SK-N-SH (cell line): ENCODE measurements at regions not wholly inside any gene's neighbourhood (a gene's known extent, or its start where the extent isn't known, plus 50 kb on each side); places are given as distances from the start of the nearest gene placed in this dataset.

ENCODE experiments used
- CTCF ChIA-PET: fragments of 300-600, 350-600 bp; formaldehyde crosslinking; extraction: SDS; loops from one replicate; lab custom pipeline; 2021; lab: Yijun Ruan, JAX
- POLR2A ChIA-PET: fragments of 350-600 bp; sonication (Branson Sonifier 250); formaldehyde crosslinking; extraction: SDS; loops from one replicate; lab custom pipeline; 2020; ENCODE audit warnings: antibody characterized with exemption, inconsistent platforms; lab: Yijun Ruan, JAX
- DNase-seq: peaks from one replicate; pipeline ENCODE4 v3.0.0; 2012
- H2AFZ ChIP-seq: fragments of 200-600 bp; sonication (generic); 2 replicates; pipeline ENCODE4 v1.8.1; 2016; ENCODE audit warnings: antibody characterized with exemption, mild to moderate bottlenecking, low read depth
- H3F3A ChIP-seq: fragments of 200-600 bp; sonication (generic); replicated peaks from 2 replicates; pipeline ENCODE3; 2016; ENCODE audit warnings: antibody characterized with exemption, mild to moderate bottlenecking; ENCODE audit not compliant: insufficient read depth
- H3K27ac ChIP-seq, 2 experiments: fragments of 200-500 bp in 1 of 2; fragments of 200-600 bp in 1 of 2; sonication (Bioruptor generic) in 1 of 2; sonication (generic), shearing (Covaris generic) in 1 of 2; 2 replicates each; pipeline versions ENCODE4 v1.5.1 to v1.6.1; 2014 to 2016; ENCODE audit warnings: low read depth in 2 of 2, inconsistent platforms in 1 of 2, low read length in 1 of 2, mild to moderate bottlenecking in 1 of 2, mixed read lengths in 1 of 2
- H3K27me3 ChIP-seq: fragments of 200-600 bp; sonication (generic), shearing (Covaris generic); 2 replicates; pipeline ENCODE4 v1.6.1; 2016; ENCODE audit warnings: mixed run types; ENCODE audit not compliant: insufficient read depth
- H3K36me3 ChIP-seq, 2 experiments: fragments of 200-500 bp in 1 of 2; fragments of 200-600 bp in 1 of 2; sonication (Bioruptor generic) in 1 of 2; sonication (generic) in 1 of 2; replicated peaks in 1 of 2; 2 replicates each; pipeline versions ENCODE3 to v1.5.1; 2014 to 2016; ENCODE audit warnings: low read length in 1 of 2, mild to moderate bottlenecking in 1 of 2; ENCODE audit not compliant: insufficient read depth in 2 of 2, control insufficient read depth in 1 of 2
- H3K4me1 ChIP-seq, 2 experiments: fragments of 200-500 bp in 1 of 2; fragments of 200-600 bp in 1 of 2; sonication (Bioruptor generic) in 1 of 2; sonication (generic), shearing (Covaris generic) in 1 of 2; 2 replicates each; pipeline versions ENCODE4 v1.5.1 to v1.6.1; 2014 to 2016; ENCODE audit warnings: low read depth in 1 of 2, low read length in 1 of 2, mixed run types in 1 of 2; ENCODE audit not compliant: insufficient read depth in 2 of 2, control insufficient read depth in 1 of 2
- H3K4me2 ChIP-seq: fragments of 200-600 bp; sonication (generic), shearing (Covaris generic); 2 replicates; pipeline ENCODE4 v1.6.1; 2017; ENCODE audit warnings: mixed run types
- H3K4me3 ChIP-seq, 2 experiments: fragments of 200-500 bp in 1 of 2; fragments of 200-600 bp in 1 of 2; sonication (Bioruptor generic) in 1 of 2; sonication (generic), shearing (Covaris generic) in 1 of 2; 2 replicates each; pipeline versions ENCODE4 v1.5.1 to v1.8.1; 2014 to 2016; ENCODE audit warnings: low read depth in 2 of 2, inconsistent platforms in 1 of 2, low read length in 1 of 2, mild to moderate bottlenecking in 1 of 2, mixed read lengths in 1 of 2, moderate library complexity in 1 of 2
- H3K79me2 ChIP-seq: fragments of 200-600 bp; sonication (generic); 2 replicates; pipeline ENCODE4 v1.8.1; 2017; ENCODE audit warnings: mild to moderate bottlenecking; ENCODE audit not compliant: insufficient read depth
- H3K9ac ChIP-seq: fragments of 200-600 bp; sonication (generic); 2 replicates; pipeline ENCODE4 v1.6.1; 2017; ENCODE audit warnings: mixed run types
- H3K9me2 ChIP-seq: fragments of 200-600 bp; sonication (generic); 2 replicates; pipeline ENCODE4 v1.6.1; 2017; ENCODE audit warnings: mixed run types
- H3K9me3 ChIP-seq: fragments of 200-600 bp; sonication (generic); 2 replicates; pipeline ENCODE4 v1.6.1; 2017; ENCODE audit warnings: mixed run types, mild to moderate bottlenecking, moderate library complexity
- H4K20me1 ChIP-seq: fragments of 200-600 bp; sonication (generic); 2 replicates; pipeline ENCODE4 v1.6.1; 2017; ENCODE audit warnings: mild to moderate bottlenecking, mixed run types; ENCODE audit not compliant: insufficient read depth
- EP300 ChIP-seq, 2 experiments: IDR thresholded peaks; 2 replicates each; pipeline versions ENCODE4 v1.4.0 to v1.6.1; 2012; ENCODE audit warnings: borderline replicate concordance in 1 of 2, low read depth in 1 of 2, low read length in 1 of 2
- GATA2 ChIP-seq: sonication (generic); formaldehyde crosslinking; IDR thresholded peaks from 2 replicates; pipeline ENCODE4 v1.5.0; 2020; ENCODE audit warnings: mild to moderate bottlenecking, missing genetic modification reagents
- MEF2A ChIP-seq: IDR thresholded peaks from 2 replicates; pipeline ENCODE4 v1.4.0; 2012; ENCODE audit warnings: low read depth, borderline replicate concordance
- NFIC ChIP-seq: IDR thresholded peaks from 2 replicates; pipeline ENCODE4 v1.4.0; 2012; ENCODE audit warnings: borderline replicate concordance
- NRF1 ChIP-seq: IDR thresholded peaks from 2 replicates; pipeline ENCODE4 v1.6.1; 2012; ENCODE audit warnings: low read depth, mild to moderate bottlenecking, low read length
- POLR2AphosphoS5 ChIP-seq: IDR thresholded peaks from 2 replicates; pipeline ENCODE4 v1.6.1; 2012; ENCODE audit warnings: low read depth, low read length
- RAD21 ChIP-seq: IDR thresholded peaks from 2 replicates; pipeline ENCODE4 v1.6.1; 2012; ENCODE audit warnings: mild to moderate bottlenecking, low read length
- RXRA ChIP-seq: IDR thresholded peaks from 2 replicates; pipeline ENCODE4 v1.4.0; 2012; ENCODE audit warnings: low read depth, mild to moderate bottlenecking, borderline replicate concordance
- SIN3A ChIP-seq: IDR thresholded peaks from 2 replicates; pipeline ENCODE4 v1.6.1; 2012; ENCODE audit warnings: low read depth, mild to moderate bottlenecking, low read length, moderate library complexity, borderline replicate concordance
- TCF12 ChIP-seq: IDR thresholded peaks from 2 replicates; pipeline ENCODE4 v1.4.0; 2012
- TEAD4 ChIP-seq: IDR thresholded peaks from 2 replicates; pipeline ENCODE4 v1.4.0; 2012; ENCODE audit warnings: mild to moderate bottlenecking, borderline replicate concordance; ENCODE audit not compliant: insufficient read depth
- YY1 ChIP-seq: IDR thresholded peaks from 2 replicates; pipeline ENCODE4 v1.4.0; 2012; ENCODE audit warnings: low read depth, mild to moderate bottlenecking
- WGBS: methylation state at CpG from one replicate; pipeline ENCODE4 v1.1.6; 2017; ENCODE audit warnings: low lambda C conversion rate; 5-methylcytosine and 5-hydroxymethylcytosine counted together
- TF ChIP-seq, protein P1 (sequence below): fragments of 150-350 bp; IDR thresholded peaks from 2 replicates; pipeline ENCODE4 v1.6.1; 2016; ENCODE audit warnings: mild to moderate bottlenecking, low read depth, low read length
- TF ChIP-seq, protein P2 (sequence below): fragments of 150-350 bp; IDR thresholded peaks from 2 replicates; pipeline ENCODE4 v1.6.1; 2017; ENCODE audit warnings: antibody characterized with exemption, low read length, low read depth, borderline replicate concordance
- TF ChIP-seq, protein P3 (sequence below): IDR thresholded peaks from 2 replicates; pipeline ENCODE4 v1.6.1; 2012; ENCODE audit warnings: mild to moderate bottlenecking, low read depth, low read length, moderate library complexity
- TF ChIP-seq, protein P4 (sequence below): IDR thresholded peaks from 2 replicates; pipeline ENCODE4 v1.4.0; 2012; ENCODE audit warnings: low read depth, borderline replicate concordance

DNA sequence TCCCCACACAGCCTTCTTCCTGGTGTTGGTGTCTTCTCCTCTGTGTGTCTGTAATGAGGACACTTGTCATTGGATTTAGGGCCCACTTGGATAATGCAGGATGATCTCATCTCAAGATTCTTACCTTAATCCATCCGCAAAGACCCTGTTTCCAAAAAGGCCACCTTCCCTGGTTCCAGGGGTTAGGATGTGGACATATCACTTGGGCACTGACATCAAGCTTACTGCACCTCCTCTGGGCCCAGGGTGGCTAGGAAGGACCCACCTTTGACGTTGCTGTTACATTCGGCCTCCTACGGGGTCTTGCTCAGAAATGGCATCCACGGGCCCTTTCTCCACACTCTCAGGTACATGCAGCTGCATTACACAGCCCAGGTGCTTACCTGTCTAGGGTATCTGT lies 535.9 kb downstream of the BRD1 start (continued):
- TF ChIP-seq, protein P1, sequence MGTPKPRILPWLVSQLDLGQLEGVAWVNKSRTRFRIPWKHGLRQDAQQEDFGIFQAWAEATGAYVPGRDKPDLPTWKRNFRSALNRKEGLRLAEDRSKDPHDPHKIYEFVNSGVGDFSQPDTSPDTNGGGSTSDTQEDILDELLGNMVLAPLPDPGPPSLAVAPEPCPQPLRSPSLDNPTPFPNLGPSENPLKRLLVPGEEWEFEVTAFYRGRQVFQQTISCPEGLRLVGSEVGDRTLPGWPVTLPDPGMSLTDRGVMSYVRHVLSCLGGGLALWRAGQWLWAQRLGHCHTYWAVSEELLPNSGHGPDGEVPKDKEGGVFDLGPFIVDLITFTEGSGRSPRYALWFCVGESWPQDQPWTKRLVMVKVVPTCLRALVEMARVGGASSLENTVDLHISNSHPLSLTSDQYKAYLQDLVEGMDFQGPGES, result no peak
- TF ChIP-seq NFIC, result no peak

DNA sequence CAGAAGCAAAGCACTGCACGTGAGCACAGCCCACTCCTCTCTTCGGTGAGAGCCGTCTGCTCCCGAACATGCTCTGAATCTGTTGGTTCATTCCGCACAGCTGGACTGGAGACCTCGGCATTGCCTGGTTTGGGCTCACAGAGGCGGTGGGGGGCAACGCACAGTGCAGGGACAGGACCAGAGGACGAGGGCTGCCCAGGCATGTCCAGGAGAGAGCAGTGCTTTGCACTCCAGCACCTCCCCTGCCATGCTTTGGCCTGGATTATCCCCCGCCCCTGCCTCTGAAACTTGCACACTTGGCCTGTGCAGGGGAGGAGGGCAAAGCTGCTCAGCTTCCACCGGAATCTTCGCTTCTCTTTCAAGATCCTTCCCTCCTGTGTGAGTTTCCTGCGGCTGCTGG lies 536.5 kb downstream of the BRD1 start:
- CTCF ChIA-PET, result interaction anchor here (3.3 kb wide), 1 partner anchor 14 kb away, joined by 17 read pairs; no protein-coding TSS in a partner anchor
- DNase-seq, result no peak
- no peak for TF ChIP-seq NRF1
- TF ChIP-seq EP300 (IDR thresholded peaks at IDR 0.05; ENCODE audit: borderline replicate concordance in 1 of 2, low read depth in 1 of 2, low read length in 1 of 2), result no peak
- no peak for TF ChIP-seq POLR2AphosphoS5
- TF ChIP-seq RXRA, result no peak
- no peak for TF ChIP-seq RAD21
- TF ChIP-seq SIN3A, result no peak
- TF ChIP-seq GATA2 (CRISPR knock-in tag), result no peak
- TF ChIP-seq, protein P2, sequence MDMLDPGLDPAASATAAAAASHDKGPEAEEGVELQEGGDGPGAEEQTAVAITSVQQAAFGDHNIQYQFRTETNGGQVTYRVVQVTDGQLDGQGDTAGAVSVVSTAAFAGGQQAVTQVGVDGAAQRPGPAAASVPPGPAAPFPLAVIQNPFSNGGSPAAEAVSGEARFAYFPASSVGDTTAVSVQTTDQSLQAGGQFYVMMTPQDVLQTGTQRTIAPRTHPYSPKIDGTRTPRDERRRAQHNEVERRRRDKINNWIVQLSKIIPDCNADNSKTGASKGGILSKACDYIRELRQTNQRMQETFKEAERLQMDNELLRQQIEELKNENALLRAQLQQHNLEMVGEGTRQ, result no peak
- TF ChIP-seq, protein P1, result no peak
- no peak for TF ChIP-seq NFIC
- Histone ChIP-seq H3K27ac (no peak overlapping the region), H3K9ac (no peak overlapping the region), H2AFZ (no peak overlapping the region), H3K27me3 (peaks cover 17% of the 10 kb centered on the region), H3K79me2 (no peaks in the 10 kb centered on the region), H3K4me1 (no peaks in the 10 kb centered on the region; a peak in 1 of 4 replicates), H3K4me3 (no peak overlapping the region), H3K36me3 (no peaks in the 10 kb centered on the region), H3F3A (no peaks in the 10 kb centered on the region), H4K20me1 (no peaks in the 10 kb centered on the region), H3K9me3 (no peaks in the 10 kb centered on the region), H3K9me2 (no peaks in the 10 kb centered on the region), H3K4me2 (no peak overlapping the region)
- POLR2A ChIA-PET, result no interaction called here
- 29% methylated on average over 12 of the region's 13 CpGs for WGBS

DNA sequence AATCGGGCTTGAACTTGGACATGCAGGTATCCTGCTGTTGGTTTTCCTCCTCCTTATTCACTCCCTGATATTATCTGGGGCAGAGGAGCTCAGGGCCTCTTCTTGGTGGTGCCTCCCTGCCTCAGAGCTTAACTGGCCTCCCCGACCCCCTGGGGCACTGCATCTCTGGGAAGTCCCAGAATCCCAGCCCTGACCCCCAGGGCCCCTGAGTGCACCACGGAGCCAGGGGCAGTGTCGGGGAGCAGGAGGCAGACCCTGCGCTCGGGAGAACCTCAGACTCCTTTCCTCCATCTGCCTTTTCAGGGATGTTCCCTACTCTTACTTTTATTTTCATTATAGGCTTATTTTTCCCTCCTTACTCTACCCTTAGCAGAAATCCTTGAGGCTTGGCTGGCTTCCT lies 537.0 kb downstream of the BRD1 start:
- no peaks in the 10 kb centered on the region for H3K79me2 ChIP-seq
- ChIA-PET CTCF (interaction anchor here (3.3 kb wide), 1 partner anchor 14 kb away, joined by 17 read pairs; no protein-coding TSS in a partner anchor), POLR2A (no interaction called here)
- no peak overlapping the region for H2AFZ ChIP-seq
- no peaks in the 10 kb centered on the region for H3F3A ChIP-seq
- WGBS, result 16% methylated on average over 6 of the region's 6 CpGs
- no peak overlapping the region for H3K4me2 ChIP-seq
- no peaks in the 10 kb centered on the region; a peak in 1 of 4 replicates for H3K4me1 ChIP-seq
- no peaks in the 10 kb centered on the region for H3K36me3 ChIP-seq
- H3K27ac ChIP-seq, result no peak overlapping the region
- H3K9me2 ChIP-seq, result no peaks in the 10 kb centered on the region
- H3K27me3 ChIP-seq, result peaks cover 21% of the 10 kb centered on the region
- H3K9ac ChIP-seq, result no peak overlapping the region
- no peaks in the 10 kb centered on the region for H4K20me1 ChIP-seq
- DNase-seq, result no peak
- H3K9me3 ChIP-seq, result no peaks in the 10 kb centered on the region
- no peak overlapping the region for H3K4me3 ChIP-seq
- TF ChIP-seq, protein P3, sequence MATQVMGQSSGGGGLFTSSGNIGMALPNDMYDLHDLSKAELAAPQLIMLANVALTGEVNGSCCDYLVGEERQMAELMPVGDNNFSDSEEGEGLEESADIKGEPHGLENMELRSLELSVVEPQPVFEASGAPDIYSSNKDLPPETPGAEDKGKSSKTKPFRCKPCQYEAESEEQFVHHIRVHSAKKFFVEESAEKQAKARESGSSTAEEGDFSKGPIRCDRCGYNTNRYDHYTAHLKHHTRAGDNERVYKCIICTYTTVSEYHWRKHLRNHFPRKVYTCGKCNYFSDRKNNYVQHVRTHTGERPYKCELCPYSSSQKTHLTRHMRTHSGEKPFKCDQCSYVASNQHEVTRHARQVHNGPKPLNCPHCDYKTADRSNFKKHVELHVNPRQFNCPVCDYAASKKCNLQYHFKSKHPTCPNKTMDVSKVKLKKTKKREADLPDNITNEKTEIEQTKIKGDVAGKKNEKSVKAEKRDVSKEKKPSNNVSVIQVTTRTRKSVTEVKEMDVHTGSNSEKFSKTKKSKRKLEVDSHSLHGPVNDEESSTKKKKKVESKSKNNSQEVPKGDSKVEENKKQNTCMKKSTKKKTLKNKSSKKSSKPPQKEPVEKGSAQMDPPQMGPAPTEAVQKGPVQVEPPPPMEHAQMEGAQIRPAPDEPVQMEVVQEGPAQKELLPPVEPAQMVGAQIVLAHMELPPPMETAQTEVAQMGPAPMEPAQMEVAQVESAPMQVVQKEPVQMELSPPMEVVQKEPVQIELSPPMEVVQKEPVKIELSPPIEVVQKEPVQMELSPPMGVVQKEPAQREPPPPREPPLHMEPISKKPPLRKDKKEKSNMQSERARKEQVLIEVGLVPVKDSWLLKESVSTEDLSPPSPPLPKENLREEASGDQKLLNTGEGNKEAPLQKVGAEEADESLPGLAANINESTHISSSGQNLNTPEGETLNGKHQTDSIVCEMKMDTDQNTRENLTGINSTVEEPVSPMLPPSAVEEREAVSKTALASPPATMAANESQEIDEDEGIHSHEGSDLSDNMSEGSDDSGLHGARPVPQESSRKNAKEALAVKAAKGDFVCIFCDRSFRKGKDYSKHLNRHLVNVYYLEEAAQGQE, result no peak
- no peak for TF ChIP-seq RXRA
- no peak for TF ChIP-seq EP300 (IDR thresholded peaks at IDR 0.05; ENCODE audit: borderline replicate concordance in 1 of 2, low read depth in 1 of 2, low read length in 1 of 2)
- TF ChIP-seq YY1, result no peak
- no peak for TF ChIP-seq MEF2A
- TF ChIP-seq, protein P4, sequence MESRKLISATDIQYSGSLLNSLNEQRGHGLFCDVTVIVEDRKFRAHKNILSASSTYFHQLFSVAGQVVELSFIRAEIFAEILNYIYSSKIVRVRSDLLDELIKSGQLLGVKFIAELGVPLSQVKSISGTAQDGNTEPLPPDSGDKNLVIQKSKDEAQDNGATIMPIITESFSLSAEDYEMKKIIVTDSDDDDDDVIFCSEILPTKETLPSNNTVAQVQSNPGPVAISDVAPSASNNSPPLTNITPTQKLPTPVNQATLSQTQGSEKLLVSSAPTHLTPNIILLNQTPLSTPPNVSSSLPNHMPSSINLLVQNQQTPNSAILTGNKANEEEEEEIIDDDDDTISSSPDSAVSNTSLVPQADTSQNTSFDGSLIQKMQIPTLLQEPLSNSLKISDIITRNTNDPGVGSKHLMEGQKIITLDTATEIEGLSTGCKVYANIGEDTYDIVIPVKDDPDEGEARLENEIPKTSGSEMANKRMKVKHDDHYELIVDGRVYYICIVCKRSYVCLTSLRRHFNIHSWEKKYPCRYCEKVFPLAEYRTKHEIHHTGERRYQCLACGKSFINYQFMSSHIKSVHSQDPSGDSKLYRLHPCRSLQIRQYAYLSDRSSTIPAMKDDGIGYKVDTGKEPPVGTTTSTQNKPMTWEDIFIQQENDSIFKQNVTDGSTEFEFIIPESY, result no peak
- TF ChIP-seq TEAD4, result no peak
- TF ChIP-seq GATA2 (CRISPR knock-in tag), result no peak
- no peak for TF ChIP-seq TCF12
